Gastrocnemius medialis (tissue), 4 donors: ENCODE measurements at regions not wholly inside any gene's neighbourhood (a gene's known extent, or its start where the extent isn't known, plus 50 kb on each side); places are given as distances from the start of the nearest gene placed in this dataset.

ENCODE experiments used
- ATAC-seq, 2 donors: fragments of 150-250 bp; one replicate each; pipeline ENCODE4 v1.9.1; 2016
- DNase-seq, 2 donors: peaks; one replicate each; pipeline ENCODE4 v3.0.0-alpha.2; 2019
- H3K27ac ChIP-seq, 4 donors: fragments of 200-600 bp; sonication (generic); 1 replicate in 1 of 4; 2 replicates in 3 of 4; pipeline ENCODE4 v1.5.1; 2016 to 2018; ENCODE audit warnings: mild to moderate bottlenecking in 2 of 4, moderate library complexity in 1 of 4
- H3K27me3 ChIP-seq, 3 donors: fragments of 200-600 bp; sonication (generic) in 2 of 3; 1 replicate in 1 of 3; 2 replicates in 2 of 3; pipeline versions ENCODE4 v1.5.1 to v1.6.0; 2016 to 2019; ENCODE audit warnings: mild to moderate bottlenecking in 1 of 3, moderate library complexity in 1 of 3
- H3K36me3 ChIP-seq, 2 donors: fragments of 200-600 bp; sonication (generic) in 1 of 2; one replicate each; pipeline ENCODE4 v1.5.1; 2017 to 2018
- H3K4me1 ChIP-seq, 2 donors: fragments of 200-600 bp; sonication (generic) in 1 of 2; one replicate each; pipeline ENCODE4 v1.5.1; 2016 to 2017; ENCODE audit warnings: mild to moderate bottlenecking in 2 of 2
- H3K4me3 ChIP-seq, 4 donors: fragments of 200-600 bp; sonication (generic) in 3 of 4; 1 replicate in 1 of 4; 2 replicates in 3 of 4; pipeline ENCODE4 v1.5.1; 2016 to 2019; ENCODE audit warnings: mild to moderate bottlenecking in 2 of 4
- H3K9me3 ChIP-seq, 3 donors: fragments of 200-600 bp; sonication (generic) in 2 of 3; 1 replicate in 1 of 3; 2 replicates in 2 of 3; pipeline ENCODE4 v1.5.1; 2016 to 2019
- CTCF ChIP-seq, 5 experiments: fragments of 450-650 bp in 3 of 5; fragments of 200-600 bp in 2 of 5; sonication (generic) in 2 of 5; IDR thresholded peaks in 4 of 5; conservative IDR thresholded peaks in 1 of 5; 1 replicate in 4 of 5; 2 replicates in 1 of 5; pipeline ENCODE4 v1.5.1; 2016 to 2019; ENCODE audit warnings: antibody characterized with exemption in 5 of 5, mild to moderate bottlenecking in 3 of 5, moderate library complexity in 3 of 5
- POLR2A ChIP-seq, 2 donors: fragments of 450-650 bp; IDR thresholded peaks; one replicate each; pipeline ENCODE4 v1.6.1; 2017; ENCODE audit warnings: antibody characterized with exemption in 2 of 2, mild to moderate bottlenecking in 2 of 2, moderate library complexity in 2 of 2
- in situ Hi-C, 4 donors: fragments of 200-750 bp; cut with MboI; loops; one replicate each; pipeline versions ENCODE4 v1.15.0 to v1.8.0; 2017; ENCODE audit warnings: low sequenced_read_pairs in 4 of 4
- intact Hi-C: fragments of 100-400 bp; cut with DNase I; formaldehyde crosslinking; loops from one replicate; pipeline ENCODE4 v1.15.1; 2023; ENCODE audit warnings: low total_unique reads

GRCh38 chr6:78188891-78189290 is 536.1 kb downstream of the MEI4 start:
- Histone ChIP-seq H3K4me1 (no peaks in the 10 kb centered on the region), H3K27ac (no peak overlapping the region), H3K27me3 (no peaks in the 10 kb centered on the region), H3K36me3 (no peaks in the 10 kb centered on the region), H3K4me3 (no peak overlapping the region), H3K9me3 (no peaks in the 10 kb centered on the region)
- TF ChIP-seq POLR2A (IDR thresholded peaks at IDR 0.05) (no peak), CTCF (IDR thresholded peaks at IDR 0.05 in 4 of 5, conservative IDR thresholded peaks at IDR 0.05 in 1 of 5) (no peak)
- DNase-seq (no peak), ATAC-seq (no peak)
- intact Hi-C loops = no loop called here
- in situ Hi-C loops = no loop called here

GRCh38 chr6:78192057-78192456 is 539.2 kb downstream of the MEI4 start:
- H3K27me3 ChIP-seq = no peaks in the 10 kb centered on the region
- DNase-seq (no peak), ATAC-seq (no peak)
- H3K9me3 ChIP-seq = no peaks in the 10 kb centered on the region
- H3K27ac ChIP-seq = no peak overlapping the region
- no peak overlapping the region for H3K4me3 ChIP-seq
- in situ Hi-C loops = no loop called here
- intact Hi-C loops = no loop called here
- H3K4me1 ChIP-seq = no peaks in the 10 kb centered on the region
- no peaks in the 10 kb centered on the region for H3K36me3 ChIP-seq
- TF ChIP-seq CTCF (IDR thresholded peaks at IDR 0.05 in 4 of 5, conservative IDR thresholded peaks at IDR 0.05 in 1 of 5) (no peak), POLR2A (IDR thresholded peaks at IDR 0.05) (no peak)

GRCh38 chr6:78199044-78199443 is 546.2 kb downstream of the MEI4 start:
- no peaks in the 10 kb centered on the region for H3K4me1 ChIP-seq
- intact Hi-C loops = no loop called here
- ATAC-seq (no peak), DNase-seq (no peak)
- H3K9me3 ChIP-seq = no peaks in the 10 kb centered on the region
- no peak for TF ChIP-seq POLR2A (IDR thresholded peaks at IDR 0.05)
- no peak for TF ChIP-seq CTCF (IDR thresholded peaks at IDR 0.05 in 4 of 5, conservative IDR thresholded peaks at IDR 0.05 in 1 of 5)
- no peak overlapping the region for H3K4me3 ChIP-seq
- H3K27ac ChIP-seq = no peak overlapping the region
- no peaks in the 10 kb centered on the region for H3K27me3 ChIP-seq
- H3K36me3 ChIP-seq = no peaks in the 10 kb centered on the region
- in situ Hi-C loops = no loop called here

- no peak for TF ChIP-seq POLR2A (IDR thresholded peaks at IDR 0.05)
- no peak for TF ChIP-seq CTCF (IDR thresholded peaks at IDR 0.05 in 4 of 5, conservative IDR thresholded peaks at IDR 0.05 in 1 of 5)
- no peak overlapping the region for H3K4me3 ChIP-seq
- ATAC-seq = no peak
- H3K36me3 ChIP-seq = no peaks in the 10 kb centered on the region
- no peak for DNase-seq
- in situ Hi-C loops (no loop called here), intact Hi-C loops (no loop called here)
- no peaks in the 10 kb centered on the region for H3K27me3 ChIP-seq
- no peak overlapping the region for H3K27ac ChIP-seq
- no peaks in the 10 kb centered on the region for H3K4me1 ChIP-seq
- H3K9me3 ChIP-seq = no peaks in the 10 kb centered on the region
Measured at GRCh38 chr6:78222226-78222625, 569.4 kb downstream of the MEI4 start.

GRCh38 chr6:78231002-78231401 is 578.2 kb downstream of the MEI4 start:
- H3K4me3 ChIP-seq = no peak overlapping the region
- H3K27ac ChIP-seq = no peak overlapping the region
- in situ Hi-C loops = no loop called here
- no peak for TF ChIP-seq CTCF (IDR thresholded peaks at IDR 0.05 in 4 of 5, conservative IDR thresholded peaks at IDR 0.05 in 1 of 5)
- no peak for TF ChIP-seq POLR2A (IDR thresholded peaks at IDR 0.05)
- no peaks in the 10 kb centered on the region for H3K9me3 ChIP-seq
- intact Hi-C loops = no loop called here
- DNase-seq (no peak), ATAC-seq (no peak)
- no peaks in the 10 kb centered on the region for H3K4me1 ChIP-seq
- H3K36me3 ChIP-seq = no peaks in the 10 kb centered on the region
- H3K27me3 ChIP-seq = no peaks in the 10 kb centered on the region
